AG10803 (cell line): ENCODE measurements at regions not wholly inside any gene's neighbourhood (a gene's known extent, or its start where the extent isn't known, plus 50 kb on each side); places are given as distances from the start of the nearest gene placed in this dataset.
A peak's percentile ranks its signal among the peaks of the same experiment; 100 is the strongest.
"Not testable (repeated sequence)": the region's sequence is repeated elsewhere in the genome, so short reads cannot be mapped to it uniquely, and the experiment has no call there.

Experiments
- DNase-seq: peaks from one replicate; pipeline ENCODE4 v3.0.0; 2010; ENCODE audit warnings: low read depth
- H3K4me3 ChIP-seq: 2 replicates; pipeline ENCODE4 v1.5.1; 2011; ENCODE audit warnings: mild to moderate bottlenecking, low read length, control low read depth
- TF ChIP-seq, protein P1 (sequence below): conservative IDR thresholded peaks from 2 replicates; pipeline ENCODE4 v1.5.1; 2011; ENCODE audit warnings: mild to moderate bottlenecking, low read length, control low read depth, inconsistent platforms

DNA sequence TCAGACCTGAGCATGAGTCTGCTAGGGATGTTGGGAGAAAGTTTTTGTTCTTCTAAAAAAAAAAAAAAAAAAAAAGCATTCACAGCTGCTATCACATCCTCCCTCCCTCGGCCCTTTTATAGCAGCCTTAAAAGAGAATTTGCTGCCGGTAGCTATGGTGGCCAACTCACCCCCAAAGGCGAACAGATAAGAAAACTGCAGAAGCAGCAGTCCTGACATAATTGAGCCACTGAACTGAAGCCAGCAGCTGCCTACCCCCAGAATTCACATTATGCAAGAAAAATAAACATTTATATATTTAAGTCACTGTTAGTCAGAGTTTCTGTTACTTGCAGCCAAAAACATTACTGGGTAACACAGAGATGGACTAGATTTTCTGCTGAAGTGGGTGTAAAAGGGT, 124.3 kb upstream of the SMARCA2 start:
- no peak for DNase-seq
- TF ChIP-seq, protein P1, sequence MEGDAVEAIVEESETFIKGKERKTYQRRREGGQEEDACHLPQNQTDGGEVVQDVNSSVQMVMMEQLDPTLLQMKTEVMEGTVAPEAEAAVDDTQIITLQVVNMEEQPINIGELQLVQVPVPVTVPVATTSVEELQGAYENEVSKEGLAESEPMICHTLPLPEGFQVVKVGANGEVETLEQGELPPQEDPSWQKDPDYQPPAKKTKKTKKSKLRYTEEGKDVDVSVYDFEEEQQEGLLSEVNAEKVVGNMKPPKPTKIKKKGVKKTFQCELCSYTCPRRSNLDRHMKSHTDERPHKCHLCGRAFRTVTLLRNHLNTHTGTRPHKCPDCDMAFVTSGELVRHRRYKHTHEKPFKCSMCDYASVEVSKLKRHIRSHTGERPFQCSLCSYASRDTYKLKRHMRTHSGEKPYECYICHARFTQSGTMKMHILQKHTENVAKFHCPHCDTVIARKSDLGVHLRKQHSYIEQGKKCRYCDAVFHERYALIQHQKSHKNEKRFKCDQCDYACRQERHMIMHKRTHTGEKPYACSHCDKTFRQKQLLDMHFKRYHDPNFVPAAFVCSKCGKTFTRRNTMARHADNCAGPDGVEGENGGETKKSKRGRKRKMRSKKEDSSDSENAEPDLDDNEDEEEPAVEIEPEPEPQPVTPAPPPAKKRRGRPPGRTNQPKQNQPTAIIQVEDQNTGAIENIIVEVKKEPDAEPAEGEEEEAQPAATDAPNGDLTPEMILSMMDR, result no peak
- H3K4me3 ChIP-seq, result no peak overlapping the region

DNA sequence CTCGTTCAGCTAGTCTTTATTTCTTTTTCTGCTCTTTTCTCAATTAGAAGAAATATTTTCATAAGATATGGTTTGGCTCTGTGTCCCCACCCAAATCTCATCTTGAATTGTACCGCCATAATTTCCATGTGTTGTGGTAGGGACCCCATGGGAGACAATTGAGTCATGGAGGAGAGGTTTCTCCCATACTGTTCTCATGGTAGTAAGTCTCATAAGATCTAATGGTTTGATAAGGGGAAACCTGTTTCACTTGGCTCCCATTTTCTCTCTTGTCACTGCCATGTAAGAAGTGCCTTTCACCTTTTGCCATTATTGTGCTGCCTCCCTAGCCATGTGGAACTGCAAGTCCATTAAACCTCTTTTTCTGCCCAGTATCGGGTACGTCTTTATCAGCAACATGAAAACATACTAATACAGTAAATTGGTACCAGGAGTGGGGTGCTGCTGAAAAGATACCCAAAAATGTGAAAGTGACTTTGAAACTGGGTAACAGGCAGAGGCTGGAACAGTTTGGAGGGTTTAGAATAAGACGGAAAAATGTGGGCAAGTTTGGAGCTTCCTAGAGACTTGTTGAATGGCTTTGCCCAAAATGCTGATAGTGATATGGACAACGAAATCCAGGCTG, 112.0 kb upstream of the SMARCA2 start:
- not testable (repeated sequence) for DNase-seq

DNA sequence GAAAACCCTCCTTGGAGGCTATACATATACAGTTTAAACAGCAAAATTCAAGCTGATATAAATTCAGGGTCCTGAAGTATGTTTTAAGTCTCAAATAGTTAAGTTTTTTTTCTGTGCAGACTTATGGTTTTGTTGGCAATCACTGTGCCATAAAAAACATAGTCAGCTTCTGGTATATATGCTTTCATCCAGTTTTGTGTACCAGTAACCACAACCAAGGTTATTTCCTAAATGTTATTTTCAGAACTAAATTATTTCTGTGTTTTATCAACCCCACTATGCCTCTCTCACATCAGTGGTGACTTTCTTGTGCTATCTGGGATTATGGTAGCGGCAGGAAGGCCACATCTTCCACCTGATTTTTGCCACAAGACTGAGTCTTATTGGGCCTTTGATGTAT, 107.7 kb upstream of the SMARCA2 start:
- no peak overlapping the region for H3K4me3 ChIP-seq
- TF ChIP-seq, protein P1, result no peak
- DNase-seq, result no peak

More for the DNA sequence above, 112.0 kb upstream of the SMARCA2 start:
- not testable (repeated sequence) for H3K4me3 ChIP-seq

DNA sequence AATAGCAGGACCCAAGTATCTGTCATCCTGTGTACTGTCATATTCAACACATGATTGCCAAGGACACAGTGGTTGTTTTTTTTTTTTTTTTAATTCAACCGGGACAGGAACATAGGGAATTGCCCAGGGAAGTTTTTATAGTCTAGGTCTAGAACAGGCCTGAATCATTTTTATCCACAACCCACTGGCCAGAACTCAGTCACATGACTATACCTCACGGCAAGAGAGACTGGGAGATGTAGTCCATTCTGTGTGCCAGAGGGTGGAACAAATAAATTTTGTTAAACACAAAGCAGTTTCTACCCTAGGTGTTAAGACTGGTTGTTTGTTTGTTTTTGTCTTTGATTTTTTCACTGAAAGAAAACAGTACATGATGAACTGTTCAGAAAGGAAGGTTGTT, 105.8 kb upstream of the SMARCA2 start:
- TF ChIP-seq, protein P1, result no peak
- no peak for DNase-seq
- H3K4me3 ChIP-seq, result no peak overlapping the region

DNA sequence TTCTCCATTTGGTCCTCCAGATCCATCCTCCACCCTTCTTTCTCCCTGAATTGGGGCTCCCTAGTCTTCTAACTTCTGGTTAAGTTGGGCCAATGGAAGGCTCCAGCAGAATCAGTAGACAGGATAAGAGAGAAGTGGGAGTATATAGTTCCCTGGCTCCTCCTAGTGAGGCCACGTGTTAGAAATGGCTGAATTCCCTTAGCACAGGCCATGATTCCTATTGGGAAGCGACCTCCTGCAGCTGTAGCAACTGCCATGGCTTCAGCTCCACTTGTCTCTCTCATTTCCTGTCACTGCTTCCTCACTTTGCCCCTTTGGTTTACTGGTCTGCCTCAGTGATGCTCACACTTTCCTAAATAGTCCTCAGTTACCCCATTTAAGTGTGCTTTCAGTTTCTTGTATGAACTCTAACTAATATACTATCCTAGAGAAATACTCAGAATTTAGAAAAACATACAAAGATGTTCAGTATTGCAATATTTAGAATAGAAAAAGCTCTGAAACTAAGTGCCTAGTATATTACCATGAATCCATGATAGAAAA, 104.8 kb upstream of the SMARCA2 start:
- TF ChIP-seq, protein P1, result no peak
- no peak for DNase-seq
- no peak overlapping the region for H3K4me3 ChIP-seq

DNA sequence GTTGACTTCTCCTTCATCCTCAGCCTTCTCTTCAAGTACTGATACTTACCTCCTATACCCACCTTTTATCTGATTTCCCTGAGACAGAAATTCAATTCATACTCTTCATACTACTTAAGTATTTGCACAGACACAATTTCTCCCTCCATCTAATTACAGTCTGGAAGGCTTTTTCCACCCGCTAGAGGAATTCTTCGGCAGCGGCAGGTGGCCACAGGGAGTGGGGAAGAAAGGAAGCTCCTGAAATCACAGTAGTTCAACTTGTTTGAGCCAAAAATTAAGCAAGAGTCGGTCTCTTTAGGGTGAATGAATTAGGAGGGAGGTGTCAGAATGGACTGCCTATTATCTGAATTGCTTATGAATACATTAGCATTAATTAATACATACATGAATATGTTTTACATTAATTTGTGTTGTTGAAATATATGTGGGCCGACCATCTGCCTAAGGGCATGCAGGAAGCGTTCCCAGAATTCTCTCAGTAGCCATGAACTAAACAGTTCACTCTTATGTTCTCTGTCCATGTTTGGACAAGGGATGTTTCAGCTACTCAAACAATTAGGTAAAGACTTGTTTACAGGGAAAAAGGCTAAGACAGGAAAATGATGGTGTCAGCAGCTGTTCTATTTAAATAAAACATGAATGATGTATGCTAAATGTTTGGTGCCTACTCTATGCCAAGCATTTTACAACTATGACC, 101.4 kb upstream of the SMARCA2 start:
- TF ChIP-seq, protein P1, result no peak
- H3K4me3 ChIP-seq, result no peak overlapping the region
- DNase-seq, result no peak

DNA sequence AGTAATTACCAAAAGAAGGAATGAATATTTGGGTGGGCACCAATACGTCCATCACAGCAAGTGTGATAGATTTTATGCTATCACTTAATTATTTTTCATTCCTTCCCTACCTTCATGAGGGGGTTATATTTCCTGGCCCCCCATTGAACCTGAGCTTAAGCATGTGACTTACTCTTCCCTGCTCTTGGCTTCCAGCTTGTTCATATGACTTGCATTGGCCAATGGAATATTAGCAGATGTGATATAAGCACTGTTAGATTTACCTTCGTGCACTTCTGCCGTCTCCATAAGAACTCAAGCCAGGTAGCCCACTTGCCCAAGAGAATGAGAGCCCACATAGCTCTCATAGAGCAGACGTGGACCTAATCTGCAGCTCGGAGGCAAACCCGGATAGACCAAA, 99.1 kb upstream of the SMARCA2 start:
- TF ChIP-seq, protein P1, result no peak
- H3K4me3 ChIP-seq, result peak overlapping the region; percentile 15; the same call in 1 of the 2 replicates
- DNase-seq, result no peak
